VCaP (cell line): ENCODE measurements at regions not wholly inside any gene's neighbourhood (a gene's known extent, or its start where the extent isn't known, plus 50 kb on each side); places are given as distances from the start of the nearest gene placed in this dataset.

Experiments used
- H3K27ac ChIP-seq: fragments of 450-650 bp; 2 replicates; pipeline ENCODE4 v1.5.1; 2017
- TF ChIP-seq, protein P1 (sequence below): fragments of 450-650 bp; conservative IDR thresholded peaks from 2 replicates; pipeline ENCODE4 v1.5.1; 2017; ENCODE audit warnings: mild to moderate bottlenecking, moderate library complexity

GRCh38 chr10:113228530-113228929, 278.5 kb downstream of the TCF7L2 start:
- no peak overlapping the region for H3K27ac ChIP-seq
- TF ChIP-seq, protein P1, sequence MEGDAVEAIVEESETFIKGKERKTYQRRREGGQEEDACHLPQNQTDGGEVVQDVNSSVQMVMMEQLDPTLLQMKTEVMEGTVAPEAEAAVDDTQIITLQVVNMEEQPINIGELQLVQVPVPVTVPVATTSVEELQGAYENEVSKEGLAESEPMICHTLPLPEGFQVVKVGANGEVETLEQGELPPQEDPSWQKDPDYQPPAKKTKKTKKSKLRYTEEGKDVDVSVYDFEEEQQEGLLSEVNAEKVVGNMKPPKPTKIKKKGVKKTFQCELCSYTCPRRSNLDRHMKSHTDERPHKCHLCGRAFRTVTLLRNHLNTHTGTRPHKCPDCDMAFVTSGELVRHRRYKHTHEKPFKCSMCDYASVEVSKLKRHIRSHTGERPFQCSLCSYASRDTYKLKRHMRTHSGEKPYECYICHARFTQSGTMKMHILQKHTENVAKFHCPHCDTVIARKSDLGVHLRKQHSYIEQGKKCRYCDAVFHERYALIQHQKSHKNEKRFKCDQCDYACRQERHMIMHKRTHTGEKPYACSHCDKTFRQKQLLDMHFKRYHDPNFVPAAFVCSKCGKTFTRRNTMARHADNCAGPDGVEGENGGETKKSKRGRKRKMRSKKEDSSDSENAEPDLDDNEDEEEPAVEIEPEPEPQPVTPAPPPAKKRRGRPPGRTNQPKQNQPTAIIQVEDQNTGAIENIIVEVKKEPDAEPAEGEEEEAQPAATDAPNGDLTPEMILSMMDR = no peak

- no peak overlapping the region for H3K27ac ChIP-seq
Measured at GRCh38 chr10:113230011-113230610, 280.1 kb downstream of the TCF7L2 start.

GRCh38 chr10:113232928-113233511, 283.0 kb downstream of the TCF7L2 start:
- H3K27ac ChIP-seq = no peak overlapping the region
- TF ChIP-seq, protein P1 = no peak

More at GRCh38 chr10:113230011-113230610, 280.1 kb downstream of the TCF7L2 start:
- TF ChIP-seq, protein P1 = no peak

DNA sequence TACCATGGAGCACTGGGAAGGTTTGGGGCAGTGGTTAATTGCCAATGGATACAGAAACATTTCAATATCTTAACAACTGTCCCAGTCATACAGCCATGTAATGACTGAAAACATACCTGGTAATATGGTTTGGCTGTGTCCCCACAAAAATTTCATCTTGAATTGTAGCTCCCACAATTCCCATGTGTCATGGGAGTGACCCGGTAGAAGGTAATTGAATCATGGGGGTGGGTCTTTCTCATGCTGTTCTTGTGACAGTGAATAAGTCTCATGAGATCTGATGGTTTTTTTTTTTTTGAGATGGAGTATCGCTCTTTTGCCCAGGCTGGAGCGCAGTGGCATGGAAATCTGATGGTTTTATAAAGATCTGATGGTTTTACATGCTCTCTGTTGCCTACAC, 284.4 kb downstream of the TCF7L2 start:
- TF ChIP-seq, protein P1 = no peak
- no peak overlapping the region for H3K27ac ChIP-seq

- TF ChIP-seq, protein P1 = no peak
- H3K27ac ChIP-seq = no peak overlapping the region
Measured at GRCh38 chr10:113235508-113235907, 285.5 kb downstream of the TCF7L2 start.

- H3K27ac ChIP-seq = no peak overlapping the region
- TF ChIP-seq, protein P1 = no peak
Measured at GRCh38 chr10:113236998-113237397, 287.0 kb downstream of the TCF7L2 start.

DNA sequence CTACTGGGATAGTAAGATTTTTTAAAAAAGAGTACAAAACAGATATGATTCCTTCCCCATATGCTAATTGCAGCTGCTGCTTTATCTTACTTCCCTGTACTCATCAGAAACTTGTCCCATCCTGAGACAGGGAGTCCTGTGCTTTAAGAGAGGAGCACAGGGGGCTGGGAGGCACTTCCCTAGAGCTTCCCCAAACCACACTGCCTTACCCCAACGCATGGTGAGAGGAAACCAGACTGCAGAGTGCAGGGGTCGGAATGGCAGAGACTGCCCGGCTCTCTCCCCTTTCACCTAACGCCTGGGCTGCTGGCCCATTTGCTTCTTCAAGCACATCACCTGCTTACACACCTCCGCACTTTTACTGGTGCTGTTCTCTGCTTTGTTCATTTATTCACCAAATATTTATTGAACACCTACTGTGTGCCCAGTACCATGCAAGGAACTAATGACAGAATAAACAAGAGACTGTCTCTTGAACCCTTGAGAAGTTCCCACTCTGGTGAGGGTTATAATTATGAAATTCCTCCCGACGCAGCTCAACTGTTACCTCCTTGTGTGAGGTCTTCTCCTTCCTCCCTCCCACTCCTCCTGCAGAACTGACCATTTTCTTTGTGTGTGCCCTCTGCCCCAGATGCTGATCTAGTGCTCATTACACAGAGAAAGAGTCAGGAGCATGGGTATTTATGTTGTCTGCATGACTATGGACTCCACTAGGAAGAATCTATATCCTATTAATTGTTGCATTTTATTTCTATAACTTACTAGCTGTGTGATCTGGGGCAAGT, 289.7 kb downstream of the TCF7L2 start:
- TF ChIP-seq, protein P1 = no peak
- no peak overlapping the region for H3K27ac ChIP-seq
